ENCODE measurements at regions not wholly inside any gene's neighbourhood (a gene's known extent, or its start where the extent isn't known, plus 50 kb on each side); places are given as distances from the start of the nearest gene placed in this dataset.
"Not testable (repeated sequence)": the region's sequence is repeated elsewhere in the genome, so short reads cannot be mapped to it uniquely, and the experiment has no call there.

- DNase-seq (ENCODE audit: low read depth) = no peak
- no peak overlapping the region for H3K4me3 ChIP-seq (ENCODE audit: low read length)
- TF ChIP-seq CTCF (IDR thresholded peaks at IDR 0.05; ENCODE audit: insufficient read depth, low read depth, low read length, missing control alignments) = no peak
Measured at GRCh38 chr2:239732666-239733010, 292.5 kb downstream of the NDUFA10 start.

GRCh38 chr2:239731998-239732665, 293.0 kb downstream of the NDUFA10 start:
- H3K4me3 ChIP-seq (ENCODE audit: low read length) = no peak overlapping the region
- TF ChIP-seq CTCF (IDR thresholded peaks at IDR 0.05; ENCODE audit: insufficient read depth, low read depth, low read length, missing control alignments) = no peak
- DNase-seq (ENCODE audit: low read depth) = no peak

GRCh38 chr2:239731422-239731821, 293.7 kb downstream of the NDUFA10 start:
- DNase-seq (ENCODE audit: low read depth) = no peak
- no peak overlapping the region for H3K4me3 ChIP-seq (ENCODE audit: low read length)
- TF ChIP-seq CTCF (IDR thresholded peaks at IDR 0.05; ENCODE audit: insufficient read depth, low read depth, low read length, missing control alignments) = no peak

- no peak for TF ChIP-seq CTCF (IDR thresholded peaks at IDR 0.05; ENCODE audit: insufficient read depth, low read depth, low read length, missing control alignments)
- no peak for DNase-seq (ENCODE audit: low read depth)
- H3K4me3 ChIP-seq (ENCODE audit: low read length) = no peak overlapping the region
Measured at GRCh38 chr2:239730897-239731296, 294.2 kb downstream of the NDUFA10 start.

- not testable (repeated sequence) for H3K4me3 ChIP-seq (ENCODE audit: low read length); DNase-seq (ENCODE audit: low read depth)
Measured at GRCh38 chr2:239730567-239730882, 294.6 kb downstream of the NDUFA10 start.

- DNase-seq (ENCODE audit: low read depth) = no peak
- no peak for TF ChIP-seq CTCF (IDR thresholded peaks at IDR 0.05; ENCODE audit: insufficient read depth, low read depth, low read length, missing control alignments)
- H3K4me3 ChIP-seq (ENCODE audit: low read length) = no peak overlapping the region
Measured at GRCh38 chr2:239729681-239730566, 295.2 kb downstream of the NDUFA10 start.

- DNase-seq (ENCODE audit: low read depth) = no peak
- no peak for TF ChIP-seq CTCF (IDR thresholded peaks at IDR 0.05; ENCODE audit: insufficient read depth, low read depth, low read length, missing control alignments)
- H3K4me3 ChIP-seq (ENCODE audit: low read length) = no peak overlapping the region
Measured at GRCh38 chr2:239729151-239729550, 296.0 kb downstream of the NDUFA10 start.
